Suprapubic skin (tissue), 4 donors: ENCODE measurements at regions not wholly inside any gene's neighbourhood (a gene's known extent, or its start where the extent isn't known, plus 50 kb on each side); places are given as distances from the start of the nearest gene placed in this dataset.

Source experiments
- POLR2A ChIP-seq, 2 donors: fragments of 450-650 bp; IDR thresholded peaks; one replicate each; pipeline ENCODE4 v1.6.1; 2017; ENCODE audit warnings: antibody characterized with exemption in 2 of 2, mild to moderate bottlenecking in 2 of 2, moderate library complexity in 2 of 2
- POLR2AphosphoS5 ChIP-seq, 3 donors: sonication (generic); formaldehyde crosslinking; IDR thresholded peaks; one replicate each; pipeline ENCODE4 v1.6.1; 2017; ENCODE audit warnings: antibody characterized with exemption in 3 of 3
- TF ChIP-seq, protein P1 (sequence below), 2 donors: fragments of 200-600 bp in 1 of 2; fragments of 450-650 bp in 1 of 2; sonication (generic) in 1 of 2; IDR thresholded peaks; one replicate each; pipeline ENCODE4 v1.5.1; 2016 to 2019; ENCODE audit warnings: antibody characterized with exemption in 2 of 2, mild to moderate bottlenecking in 1 of 2, moderate library complexity in 1 of 2

DNA sequence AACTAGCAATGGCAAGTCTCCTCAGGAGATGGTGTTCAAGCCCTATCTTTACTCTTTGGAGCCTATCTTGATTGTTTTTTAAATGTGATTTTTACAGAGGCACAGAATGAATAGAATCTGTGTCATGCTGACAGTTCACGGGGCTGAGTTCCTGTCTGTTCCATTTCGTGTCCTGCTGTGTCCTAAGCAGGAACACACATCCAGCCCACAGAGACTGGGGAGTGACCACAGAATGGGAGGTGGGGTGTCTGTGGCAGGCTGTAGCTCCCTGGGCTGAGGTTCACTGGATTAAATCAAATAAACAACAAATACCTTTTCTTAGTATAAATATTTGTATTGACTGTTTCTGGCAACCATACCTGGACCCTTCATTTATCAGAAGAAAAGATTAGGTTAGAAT is 73.4 kb upstream of the CARD11 start:
- TF ChIP-seq, protein P1, sequence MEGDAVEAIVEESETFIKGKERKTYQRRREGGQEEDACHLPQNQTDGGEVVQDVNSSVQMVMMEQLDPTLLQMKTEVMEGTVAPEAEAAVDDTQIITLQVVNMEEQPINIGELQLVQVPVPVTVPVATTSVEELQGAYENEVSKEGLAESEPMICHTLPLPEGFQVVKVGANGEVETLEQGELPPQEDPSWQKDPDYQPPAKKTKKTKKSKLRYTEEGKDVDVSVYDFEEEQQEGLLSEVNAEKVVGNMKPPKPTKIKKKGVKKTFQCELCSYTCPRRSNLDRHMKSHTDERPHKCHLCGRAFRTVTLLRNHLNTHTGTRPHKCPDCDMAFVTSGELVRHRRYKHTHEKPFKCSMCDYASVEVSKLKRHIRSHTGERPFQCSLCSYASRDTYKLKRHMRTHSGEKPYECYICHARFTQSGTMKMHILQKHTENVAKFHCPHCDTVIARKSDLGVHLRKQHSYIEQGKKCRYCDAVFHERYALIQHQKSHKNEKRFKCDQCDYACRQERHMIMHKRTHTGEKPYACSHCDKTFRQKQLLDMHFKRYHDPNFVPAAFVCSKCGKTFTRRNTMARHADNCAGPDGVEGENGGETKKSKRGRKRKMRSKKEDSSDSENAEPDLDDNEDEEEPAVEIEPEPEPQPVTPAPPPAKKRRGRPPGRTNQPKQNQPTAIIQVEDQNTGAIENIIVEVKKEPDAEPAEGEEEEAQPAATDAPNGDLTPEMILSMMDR (IDR thresholded peaks at IDR 0.05) = no peak
- TF ChIP-seq POLR2A (IDR thresholded peaks at IDR 0.05) (no peak), POLR2AphosphoS5 (IDR thresholded peaks at IDR 0.05) (no peak)
